ENCODE measurements at regions not wholly inside any gene's neighbourhood (a gene's known extent, or its start where the extent isn't known, plus 50 kb on each side); places are given as distances from the start of the nearest gene placed in this dataset.

DNA sequence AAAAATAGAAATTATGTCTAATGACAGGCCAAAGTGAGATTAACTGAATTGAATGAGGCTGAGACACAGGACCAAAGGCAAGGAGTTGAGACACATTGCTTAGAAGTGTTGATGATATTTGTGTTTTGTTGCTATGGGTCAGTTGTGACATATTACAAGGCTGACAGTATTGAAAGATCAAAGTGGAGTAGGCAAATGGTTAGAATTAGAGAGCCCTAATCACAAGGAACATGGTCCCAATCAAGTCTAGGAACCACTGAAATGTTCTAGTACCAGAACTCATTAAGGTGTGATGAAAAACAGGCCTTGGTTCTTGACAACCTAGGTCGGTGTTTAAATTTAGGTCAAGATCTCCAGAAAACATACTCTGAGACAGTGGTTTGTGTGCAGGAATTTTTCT lies 896.3 kb upstream of the HS3ST1 start:
- Mint-ChIP-seq H3K4me3 (ENCODE audit: unreplicated experiment) (no peak overlapping the region), H3K4me1 (ENCODE audit: low read depth) (no peaks in the 10 kb centered on the region), H3K9me3 (ENCODE audit: low read depth) (no peaks in the 10 kb centered on the region), H3K27me3 (ENCODE audit: low read depth) (no peaks in the 10 kb centered on the region), H3K27ac (ENCODE audit: unreplicated experiment) (no peak overlapping the region), H3K36me3 (ENCODE audit: low read depth) (no peaks in the 10 kb centered on the region)
- no peak for DNase-seq (ENCODE audit: low spot score)
- TF ChIP-seq, protein P1, sequence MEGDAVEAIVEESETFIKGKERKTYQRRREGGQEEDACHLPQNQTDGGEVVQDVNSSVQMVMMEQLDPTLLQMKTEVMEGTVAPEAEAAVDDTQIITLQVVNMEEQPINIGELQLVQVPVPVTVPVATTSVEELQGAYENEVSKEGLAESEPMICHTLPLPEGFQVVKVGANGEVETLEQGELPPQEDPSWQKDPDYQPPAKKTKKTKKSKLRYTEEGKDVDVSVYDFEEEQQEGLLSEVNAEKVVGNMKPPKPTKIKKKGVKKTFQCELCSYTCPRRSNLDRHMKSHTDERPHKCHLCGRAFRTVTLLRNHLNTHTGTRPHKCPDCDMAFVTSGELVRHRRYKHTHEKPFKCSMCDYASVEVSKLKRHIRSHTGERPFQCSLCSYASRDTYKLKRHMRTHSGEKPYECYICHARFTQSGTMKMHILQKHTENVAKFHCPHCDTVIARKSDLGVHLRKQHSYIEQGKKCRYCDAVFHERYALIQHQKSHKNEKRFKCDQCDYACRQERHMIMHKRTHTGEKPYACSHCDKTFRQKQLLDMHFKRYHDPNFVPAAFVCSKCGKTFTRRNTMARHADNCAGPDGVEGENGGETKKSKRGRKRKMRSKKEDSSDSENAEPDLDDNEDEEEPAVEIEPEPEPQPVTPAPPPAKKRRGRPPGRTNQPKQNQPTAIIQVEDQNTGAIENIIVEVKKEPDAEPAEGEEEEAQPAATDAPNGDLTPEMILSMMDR (IDR thresholded peaks at IDR 0.05), result no peak

DNA sequence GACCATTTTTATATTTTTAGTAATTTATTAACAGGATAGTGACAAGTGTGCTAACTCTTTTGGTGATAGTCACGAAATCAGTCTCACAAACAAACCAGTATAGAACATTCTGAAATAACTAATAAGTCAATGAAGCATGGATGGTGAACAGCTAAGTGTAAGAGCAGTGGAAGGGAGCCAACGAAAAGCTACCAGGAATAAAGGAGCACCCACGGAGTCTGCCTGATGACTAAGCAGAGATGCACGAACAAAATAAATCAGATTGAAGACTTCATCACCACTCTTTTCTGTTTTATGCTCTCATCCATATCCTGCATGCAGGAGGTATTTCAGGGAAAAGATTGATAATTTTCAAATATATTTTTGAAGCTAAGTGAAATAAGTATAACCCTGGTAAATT lies 891.1 kb upstream of the HS3ST1 start:
- TF ChIP-seq, protein P1 (IDR thresholded peaks at IDR 0.05), result no peak
- H3K4me1 Mint-ChIP-seq (ENCODE audit: low read depth), result no peaks in the 10 kb centered on the region
- H3K27me3 Mint-ChIP-seq (ENCODE audit: low read depth), result no peaks in the 10 kb centered on the region
- no peak overlapping the region for H3K4me3 Mint-ChIP-seq (ENCODE audit: unreplicated experiment)
- no peaks in the 10 kb centered on the region for H3K9me3 Mint-ChIP-seq (ENCODE audit: low read depth)
- no peaks in the 10 kb centered on the region for H3K36me3 Mint-ChIP-seq (ENCODE audit: low read depth)
- H3K27ac Mint-ChIP-seq (ENCODE audit: unreplicated experiment), result no peak overlapping the region
- no peak for DNase-seq (ENCODE audit: low spot score)

DNA sequence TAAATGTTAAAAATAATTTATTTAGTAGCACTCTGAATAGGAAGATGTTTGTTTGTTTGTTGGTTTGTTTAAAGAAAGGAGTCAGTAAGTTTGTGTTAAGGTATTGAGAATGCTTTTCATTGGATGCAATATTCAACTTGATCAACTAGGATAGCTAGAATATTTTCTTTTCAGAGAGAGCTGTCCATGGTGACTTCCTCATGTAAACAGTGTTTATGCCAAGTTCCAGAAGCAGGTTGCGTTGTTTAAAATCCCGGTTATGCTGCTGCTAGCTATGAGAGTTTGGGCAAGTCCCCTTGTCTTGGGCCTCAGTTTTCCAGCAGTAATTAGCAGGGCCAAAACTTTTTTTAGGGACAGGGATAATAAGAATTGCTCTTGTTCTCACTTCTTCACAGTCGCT lies 876.2 kb upstream of the HS3ST1 start:
- Mint-ChIP-seq H3K36me3 (ENCODE audit: low read depth) (no peaks in the 10 kb centered on the region), H3K4me3 (ENCODE audit: unreplicated experiment) (no peak overlapping the region), H3K27ac (ENCODE audit: unreplicated experiment) (no peak overlapping the region), H3K27me3 (ENCODE audit: low read depth) (no peaks in the 10 kb centered on the region), H3K4me1 (ENCODE audit: low read depth) (no peaks in the 10 kb centered on the region), H3K9me3 (ENCODE audit: low read depth) (peaks cover 4% of the 10 kb centered on the region)
- no peak for DNase-seq (ENCODE audit: low spot score)
- TF ChIP-seq, protein P1 (IDR thresholded peaks at IDR 0.05), result no peak

DNA sequence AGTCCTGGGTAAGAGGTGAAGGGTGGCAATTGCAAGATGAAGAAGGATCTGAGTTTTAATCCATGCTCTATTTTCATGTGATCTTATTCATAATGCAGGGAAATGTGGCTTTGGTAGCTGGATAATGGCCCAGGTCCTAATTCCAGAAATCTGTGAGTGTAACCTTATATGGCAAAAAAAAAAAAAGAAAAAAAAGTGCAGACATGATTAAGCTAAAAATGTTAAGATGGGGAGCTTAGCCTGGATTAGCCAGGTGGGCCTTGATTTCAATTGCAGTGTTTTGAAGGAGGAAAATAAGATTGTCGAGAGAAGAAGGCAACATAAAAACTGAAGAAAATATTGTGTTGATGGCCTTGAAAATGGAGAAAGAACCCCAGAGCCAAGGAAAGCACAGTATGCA lies 867.7 kb upstream of the HS3ST1 start:
- no peak for DNase-seq (ENCODE audit: low spot score)
- no peaks in the 10 kb centered on the region for H3K4me1 Mint-ChIP-seq (ENCODE audit: low read depth)
- TF ChIP-seq, protein P1 (IDR thresholded peaks at IDR 0.05), result no peak
- peaks cover 8% of the 10 kb centered on the region for H3K9me3 Mint-ChIP-seq (ENCODE audit: low read depth)
- no peaks in the 10 kb centered on the region for H3K36me3 Mint-ChIP-seq (ENCODE audit: low read depth)
- H3K27me3 Mint-ChIP-seq (ENCODE audit: low read depth), result no peaks in the 10 kb centered on the region
- no peak overlapping the region for H3K4me3 Mint-ChIP-seq (ENCODE audit: unreplicated experiment)
- no peak overlapping the region for H3K27ac Mint-ChIP-seq (ENCODE audit: unreplicated experiment)

DNA sequence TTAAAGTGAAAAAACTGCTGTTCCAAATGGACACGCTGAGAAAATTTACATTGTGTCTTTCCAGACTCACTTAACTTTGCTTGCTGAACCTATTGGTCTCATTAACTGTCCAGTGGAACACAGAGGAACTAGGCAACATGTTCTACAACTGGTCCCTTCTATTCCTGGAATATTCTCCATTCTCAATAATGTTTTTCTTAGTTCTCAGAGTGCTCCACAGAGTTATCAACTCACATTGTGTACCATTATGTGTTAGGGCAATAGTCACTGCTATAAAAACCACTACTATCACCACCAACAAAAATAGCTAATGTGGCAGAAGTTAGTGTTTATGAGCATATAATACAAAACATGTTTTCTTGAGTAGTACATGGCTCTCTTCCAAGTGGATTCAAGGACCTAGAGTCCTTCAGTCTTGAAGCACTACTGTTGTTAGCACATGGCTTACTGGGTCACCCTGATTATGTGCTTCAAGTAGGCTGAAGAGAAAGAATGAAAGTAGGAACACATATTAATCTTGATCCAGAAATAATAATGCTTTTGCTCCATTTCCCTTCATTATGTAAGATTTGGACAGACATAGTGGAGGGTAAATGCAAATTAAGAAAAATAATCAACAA lies 865.3 kb upstream of the HS3ST1 start:
- no peaks in the 10 kb centered on the region for H3K4me1 Mint-ChIP-seq (ENCODE audit: low read depth)
- no peaks in the 10 kb centered on the region for H3K27me3 Mint-ChIP-seq (ENCODE audit: low read depth)
- H3K36me3 Mint-ChIP-seq (ENCODE audit: low read depth), result no peaks in the 10 kb centered on the region
- TF ChIP-seq, protein P1 (IDR thresholded peaks at IDR 0.05), result no peak
- H3K27ac Mint-ChIP-seq (ENCODE audit: unreplicated experiment), result no peak overlapping the region
- no peak overlapping the region for H3K4me3 Mint-ChIP-seq (ENCODE audit: unreplicated experiment)
- H3K9me3 Mint-ChIP-seq (ENCODE audit: low read depth), result peaks cover 12% of the 10 kb centered on the region
- no peak for DNase-seq (ENCODE audit: low spot score)

Measured in chondrocyte (in vitro differentiated cells).